Right atrium auricular region (tissue), 2 donors: ENCODE measurements at regions not wholly inside any gene's neighbourhood (a gene's known extent, or its start where the extent isn't known, plus 50 kb on each side); places are given as distances from the start of the nearest gene placed in this dataset.

Experiments used
- DNase-seq: peaks from one replicate; pipeline ENCODE4 v3.0.0-alpha.2; 2019; ENCODE audit warnings: low spot score
- H3K27ac ChIP-seq, 2 donors: fragments of 200-600 bp; sonication (generic); 1 replicate in 1 of 2; 2 replicates in 1 of 2; pipeline ENCODE4 v1.5.1; 2016 to 2019
- H3K27me3 ChIP-seq, 2 donors: fragments of 200-600 bp; sonication (generic); one replicate each; pipeline versions ENCODE4 v1.5.1 to v1.6.0; 2017 to 2019
- H3K36me3 ChIP-seq: fragments of 200-600 bp; sonication (generic); one replicate; pipeline ENCODE4 v1.5.1; 2016
- H3K4me1 ChIP-seq, 2 donors: fragments of 200-600 bp; sonication (generic); one replicate each; pipeline versions ENCODE4 v1.5.1 to v1.6.0; 2017 to 2019
- H3K4me3 ChIP-seq, 2 donors: fragments of 200-600 bp; sonication (generic); 1 replicate in 1 of 2; 2 replicates in 1 of 2; pipeline ENCODE4 v1.5.1; 2017 to 2019; ENCODE audit warnings: mild to moderate bottlenecking in 1 of 2, moderate library complexity in 1 of 2
- H3K9me3 ChIP-seq, 2 donors: fragments of 200-600 bp; sonication (generic); one replicate each; pipeline ENCODE4 v1.5.1; 2019
- CTCF ChIP-seq, 2 donors: fragments of 200-600 bp; sonication (generic); IDR thresholded peaks; one replicate each; pipeline ENCODE4 v1.5.1; 2019; ENCODE audit warnings: antibody characterized with exemption in 2 of 2

- no peak for TF ChIP-seq CTCF (IDR thresholded peaks at IDR 0.05)
- no peak for DNase-seq
- H3K9me3 ChIP-seq: no peaks in the 10 kb centered on the region
- no peak overlapping the region for H3K4me3 ChIP-seq
- H3K27me3 ChIP-seq: no peaks in the 10 kb centered on the region
- no peak overlapping the region for H3K27ac ChIP-seq
- no peaks in the 10 kb centered on the region for H3K4me1 ChIP-seq
- no peaks in the 10 kb centered on the region for H3K36me3 ChIP-seq
Observed at GRCh38 chr2:217443601-217444000, 559.2 kb downstream of the TNS1 start.

- H3K36me3 ChIP-seq: no peaks in the 10 kb centered on the region
- no peak overlapping the region for H3K4me3 ChIP-seq
- H3K4me1 ChIP-seq: peaks cover 0 to 24% of the 10 kb centered on the region in 2 donors
- DNase-seq: no peak
- H3K27ac ChIP-seq: no peak overlapping the region
- no peak for TF ChIP-seq CTCF (IDR thresholded peaks at IDR 0.05)
- H3K9me3 ChIP-seq: no peaks in the 10 kb centered on the region
- H3K27me3 ChIP-seq: no peaks in the 10 kb centered on the region
Observed at GRCh38 chr2:217440000-217440399, 562.8 kb downstream of the TNS1 start.

- no peak for TF ChIP-seq CTCF (IDR thresholded peaks at IDR 0.05)
- no peak overlapping the region for H3K4me3 ChIP-seq
- H3K27ac ChIP-seq: no peak overlapping the region
- H3K9me3 ChIP-seq: no peaks in the 10 kb centered on the region
- H3K27me3 ChIP-seq: no peaks in the 10 kb centered on the region
- no peak for DNase-seq
- peaks cover 0 to 34% of the 10 kb centered on the region in 2 donors for H3K4me1 ChIP-seq
- no peaks in the 10 kb centered on the region for H3K36me3 ChIP-seq
Observed at GRCh38 chr2:217438821-217439220, 564.0 kb downstream of the TNS1 start.

GRCh38 chr2:217438136-217438535 is 564.7 kb downstream of the TNS1 start:
- H3K27me3 ChIP-seq: no peaks in the 10 kb centered on the region
- peak overlapping the region; percentile 26 to 30 for H3K27ac ChIP-seq
- H3K4me1 ChIP-seq: peaks cover 0 to 41% of the 10 kb centered on the region in 2 donors
- no peaks in the 10 kb centered on the region for H3K9me3 ChIP-seq
- no peaks in the 10 kb centered on the region for H3K36me3 ChIP-seq
- DNase-seq: no peak
- no peak overlapping the region for H3K4me3 ChIP-seq
- TF ChIP-seq CTCF (IDR thresholded peaks at IDR 0.05): no peak

- Histone ChIP-seq H3K4me3 (no peak overlapping the region), H3K27me3 (no peaks in the 10 kb centered on the region), H3K36me3 (no peaks in the 10 kb centered on the region), H3K4me1 (peaks cover 0 to 49% of the 10 kb centered on the region in 2 donors), H3K27ac (peak overlapping the region; percentile 26 to 30), H3K9me3 (no peaks in the 10 kb centered on the region)
- no peak for DNase-seq
- no peak for TF ChIP-seq CTCF (IDR thresholded peaks at IDR 0.05)
Observed at GRCh38 chr2:217437290-217437870, 565.4 kb downstream of the TNS1 start.

- Histone ChIP-seq H3K4me1 (peaks cover 0 to 58% of the 10 kb centered on the region in 2 donors), H3K9me3 (no peaks in the 10 kb centered on the region), H3K27ac (no peak overlapping the region), H3K4me3 (no peak overlapping the region), H3K36me3 (no peaks in the 10 kb centered on the region), H3K27me3 (no peaks in the 10 kb centered on the region)
- no peak for TF ChIP-seq CTCF (IDR thresholded peaks at IDR 0.05)
- DNase-seq: no peak
Observed at GRCh38 chr2:217436386-217436785, 566.4 kb downstream of the TNS1 start.
